ENCODE measurements at regions not wholly inside any gene's neighbourhood (a gene's known extent, or its start where the extent isn't known, plus 50 kb on each side); places are given as distances from the start of the nearest gene placed in this dataset.

DNA sequence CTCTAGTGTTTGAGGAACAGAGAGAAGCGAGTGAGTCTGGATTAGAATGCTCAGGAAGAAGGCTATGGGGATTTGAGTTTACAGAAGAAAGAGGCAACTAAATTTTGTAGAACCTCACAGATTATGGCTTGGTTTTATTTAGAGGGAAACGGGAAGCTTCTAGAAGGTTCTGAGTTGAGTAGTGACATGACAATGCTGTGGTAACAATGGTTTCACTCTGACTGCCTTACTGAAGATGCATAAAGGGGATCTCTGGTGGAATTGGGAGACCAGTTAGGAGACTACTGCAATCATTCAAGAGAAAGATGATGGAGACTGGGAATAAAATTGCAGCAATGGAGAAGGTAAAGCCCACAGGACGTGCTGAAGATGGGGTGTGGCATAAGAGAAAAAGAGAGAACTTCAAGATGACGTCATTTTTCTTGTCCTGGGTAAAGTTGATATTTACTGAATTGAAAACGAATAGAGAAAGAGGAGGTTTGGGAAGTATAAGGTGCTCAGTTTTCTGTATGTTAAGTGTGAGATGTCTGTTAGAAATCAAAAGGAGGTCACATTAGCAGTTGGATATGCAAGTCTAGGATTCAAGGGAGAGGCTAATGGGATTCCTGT, 710.1 kb upstream of the NRSN1 start:
- Histone ChIP-seq H3K4me2 (ENCODE audit: low read depth, low read length, poor library complexity, severe bottlenecking) (no peak overlapping the region), H3K36me3 (ENCODE audit: insufficient read depth, low read length) (no peaks in the 10 kb centered on the region), H3K4me1 (ENCODE audit: insufficient read depth, low read length, poor library complexity, severe bottlenecking) (peaks cover 11% of the 10 kb centered on the region), H3K27me3 (ENCODE audit: insufficient read depth, low read length, poor library complexity, severe bottlenecking) (no peaks in the 10 kb centered on the region), H3K9me2 (replicated peaks; ENCODE audit: low read depth, low read length) (no peaks in the 10 kb centered on the region), H4K20me1 (ENCODE audit: insufficient read depth, low read length, poor library complexity, severe bottlenecking) (no peaks in the 10 kb centered on the region), H3F3A (ENCODE audit: low read depth) (no peaks in the 10 kb centered on the region), H2AFZ (ENCODE audit: low read length) (0 out of 2 replicates have a peak overlapping the region, but pooled peaks have one; percentile 51), H3K79me2 (ENCODE audit: insufficient read depth, low read length) (no peaks in the 10 kb centered on the region), H3K4me3 (ENCODE audit: low read length, poor library complexity, severe bottlenecking) (no peak overlapping the region), H3K9me3 (ENCODE audit: insufficient read depth, low read depth, low read length) (no peaks in the 10 kb centered on the region), H3K9ac (ENCODE audit: low read depth, low read length, poor library complexity, severe bottlenecking) (no peak overlapping the region)
- TF ChIP-seq, protein P1, sequence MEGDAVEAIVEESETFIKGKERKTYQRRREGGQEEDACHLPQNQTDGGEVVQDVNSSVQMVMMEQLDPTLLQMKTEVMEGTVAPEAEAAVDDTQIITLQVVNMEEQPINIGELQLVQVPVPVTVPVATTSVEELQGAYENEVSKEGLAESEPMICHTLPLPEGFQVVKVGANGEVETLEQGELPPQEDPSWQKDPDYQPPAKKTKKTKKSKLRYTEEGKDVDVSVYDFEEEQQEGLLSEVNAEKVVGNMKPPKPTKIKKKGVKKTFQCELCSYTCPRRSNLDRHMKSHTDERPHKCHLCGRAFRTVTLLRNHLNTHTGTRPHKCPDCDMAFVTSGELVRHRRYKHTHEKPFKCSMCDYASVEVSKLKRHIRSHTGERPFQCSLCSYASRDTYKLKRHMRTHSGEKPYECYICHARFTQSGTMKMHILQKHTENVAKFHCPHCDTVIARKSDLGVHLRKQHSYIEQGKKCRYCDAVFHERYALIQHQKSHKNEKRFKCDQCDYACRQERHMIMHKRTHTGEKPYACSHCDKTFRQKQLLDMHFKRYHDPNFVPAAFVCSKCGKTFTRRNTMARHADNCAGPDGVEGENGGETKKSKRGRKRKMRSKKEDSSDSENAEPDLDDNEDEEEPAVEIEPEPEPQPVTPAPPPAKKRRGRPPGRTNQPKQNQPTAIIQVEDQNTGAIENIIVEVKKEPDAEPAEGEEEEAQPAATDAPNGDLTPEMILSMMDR (conservative IDR thresholded peaks at IDR 0.05; ENCODE audit: low read length), result no peak
- no peak for TF ChIP-seq EZH2phosphoT487 (IDR thresholded peaks at IDR 0.05; ENCODE audit: borderline replicate concordance)

DNA sequence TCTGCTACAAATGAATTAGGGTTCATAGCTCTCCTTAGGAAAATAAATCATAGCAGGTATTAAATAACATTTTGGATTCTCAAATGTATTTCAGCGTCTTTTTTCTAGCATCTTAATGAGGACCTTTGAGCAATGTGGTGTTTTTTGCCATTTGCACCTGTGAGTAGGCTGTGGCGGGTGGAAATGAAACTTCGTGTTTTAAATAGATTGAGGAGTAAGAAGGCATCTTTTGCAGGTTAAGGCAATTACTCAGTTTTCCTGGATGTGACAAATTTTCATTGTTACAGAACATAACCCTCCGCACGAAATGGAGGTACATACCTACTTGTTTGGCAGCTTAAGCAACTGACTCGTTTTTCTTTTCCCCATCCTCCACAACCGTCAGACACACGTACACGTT, 708.9 kb upstream of the NRSN1 start:
- no peak for TF ChIP-seq EZH2phosphoT487 (IDR thresholded peaks at IDR 0.05; ENCODE audit: borderline replicate concordance)
- TF ChIP-seq, protein P1 (conservative IDR thresholded peaks at IDR 0.05; ENCODE audit: low read length), result no peak
- H3K9ac ChIP-seq (ENCODE audit: low read depth, low read length, poor library complexity, severe bottlenecking), result no peak overlapping the region
- peaks cover 11% of the 10 kb centered on the region for H3K4me1 ChIP-seq (ENCODE audit: insufficient read depth, low read length, poor library complexity, severe bottlenecking)
- H3K9me2 ChIP-seq (replicated peaks; ENCODE audit: low read depth, low read length), result no peaks in the 10 kb centered on the region
- no peak overlapping the region for H3K4me2 ChIP-seq (ENCODE audit: low read depth, low read length, poor library complexity, severe bottlenecking)
- no peak overlapping the region for H2AFZ ChIP-seq (ENCODE audit: low read length)
- H3F3A ChIP-seq (ENCODE audit: low read depth), result no peaks in the 10 kb centered on the region
- H3K27me3 ChIP-seq (ENCODE audit: insufficient read depth, low read length, poor library complexity, severe bottlenecking), result no peaks in the 10 kb centered on the region
- no peaks in the 10 kb centered on the region for H3K36me3 ChIP-seq (ENCODE audit: insufficient read depth, low read length)
- H4K20me1 ChIP-seq (ENCODE audit: insufficient read depth, low read length, poor library complexity, severe bottlenecking), result no peaks in the 10 kb centered on the region
- no peak overlapping the region for H3K4me3 ChIP-seq (ENCODE audit: low read length, poor library complexity, severe bottlenecking)
- H3K79me2 ChIP-seq (ENCODE audit: insufficient read depth, low read length), result no peaks in the 10 kb centered on the region
- H3K9me3 ChIP-seq (ENCODE audit: insufficient read depth, low read depth, low read length), result no peaks in the 10 kb centered on the region

DNA sequence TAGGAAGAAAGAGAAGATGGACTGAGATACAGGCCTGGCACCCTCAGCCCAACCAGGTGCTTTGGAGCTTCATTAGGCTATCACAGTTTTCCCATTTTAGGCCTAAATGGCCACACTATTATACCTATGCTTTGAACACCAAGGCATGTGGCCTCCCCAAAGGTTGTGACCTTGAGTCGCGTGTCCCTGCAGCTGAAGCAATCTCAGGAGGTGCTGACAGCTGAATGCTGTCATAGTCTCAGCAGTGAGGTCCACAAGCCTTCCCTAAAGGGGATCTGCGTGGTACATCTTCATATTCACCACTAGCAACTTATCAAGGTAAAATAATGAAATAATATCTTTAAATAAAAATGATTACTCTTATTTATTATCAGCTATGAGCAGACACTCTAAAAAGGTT, 707.9 kb upstream of the NRSN1 start:
- H4K20me1 ChIP-seq (ENCODE audit: insufficient read depth, low read length, poor library complexity, severe bottlenecking), result no peaks in the 10 kb centered on the region
- H3K9ac ChIP-seq (ENCODE audit: low read depth, low read length, poor library complexity, severe bottlenecking), result no peak overlapping the region
- H3K27me3 ChIP-seq (ENCODE audit: insufficient read depth, low read length, poor library complexity, severe bottlenecking), result no peaks in the 10 kb centered on the region
- H2AFZ ChIP-seq (ENCODE audit: low read length), result no peak overlapping the region
- no peak overlapping the region for H3K4me2 ChIP-seq (ENCODE audit: low read depth, low read length, poor library complexity, severe bottlenecking)
- no peaks in the 10 kb centered on the region for H3K79me2 ChIP-seq (ENCODE audit: insufficient read depth, low read length)
- no peaks in the 10 kb centered on the region for H3K36me3 ChIP-seq (ENCODE audit: insufficient read depth, low read length)
- TF ChIP-seq, protein P1 (conservative IDR thresholded peaks at IDR 0.05; ENCODE audit: low read length), result no peak
- no peak for TF ChIP-seq EZH2phosphoT487 (IDR thresholded peaks at IDR 0.05; ENCODE audit: borderline replicate concordance)
- no peaks in the 10 kb centered on the region for H3K9me3 ChIP-seq (ENCODE audit: insufficient read depth, low read depth, low read length)
- no peak overlapping the region for H3K4me3 ChIP-seq (ENCODE audit: low read length, poor library complexity, severe bottlenecking)
- no peaks in the 10 kb centered on the region for H3K9me2 ChIP-seq (replicated peaks; ENCODE audit: low read depth, low read length)
- peaks cover 9% of the 10 kb centered on the region for H3K4me1 ChIP-seq (ENCODE audit: insufficient read depth, low read length, poor library complexity, severe bottlenecking)
- H3F3A ChIP-seq (ENCODE audit: low read depth), result no peaks in the 10 kb centered on the region

All from Loucy (cell line).